ENCODE measurements at regions not wholly inside any gene's neighbourhood (a gene's known extent, or its start where the extent isn't known, plus 50 kb on each side); places are given as distances from the start of the nearest gene placed in this dataset.

- no peak overlapping the region for H2BK20ac ChIP-seq (ENCODE audit: low read length)
- H3K14ac ChIP-seq (ENCODE audit: insufficient read length), result no peak overlapping the region
- no peak overlapping the region for H2BK5ac ChIP-seq (ENCODE audit: low read depth, low read length)
- no peak overlapping the region for H2BK120ac ChIP-seq (replicated peaks; ENCODE audit: low read depth, low read length)
- no peak overlapping the region for H3K4me3 ChIP-seq (ENCODE audit: extremely low read depth in 1 of 4, insufficient read depth in 2 of 4, low read depth in 3 of 4, low read length in 4 of 4)
- H2BK15ac ChIP-seq (ENCODE audit: low read length), result no peak overlapping the region
- DNase-seq (ENCODE audit: low read depth in 1 of 2, low spot score in 2 of 2), result no peak
- H3K23me2 ChIP-seq (ENCODE audit: low read depth, low read length), result no peaks in the 10 kb centered on the region; the same call in 1 of the 2 replicates
- H4K91ac ChIP-seq (replicated peaks; ENCODE audit: insufficient read length, low read length), result no peak overlapping the region
- no peak overlapping the region for H3K27ac ChIP-seq (ENCODE audit: low read depth, low read length)
- 81% methylated on average over 2 of the region's 2 CpGs; no CpG with 5 or more reads in 1 of the 2 experiments for WGBS, 2 experiments (ENCODE audit: extremely low coverage in 1 of 2, insufficient coverage in 1 of 2, insufficient read length in 1 of 2, insufficient replicate concordance in 2 of 2, low coverage in 1 of 2, low lambda C conversion rate in 2 of 2, missing lambda C conversion rate in 1 of 2)
- H4K20me1 ChIP-seq (replicated peaks in 1 of 2; ENCODE audit: control insufficient read depth in 1 of 2, insufficient read depth in 2 of 2, low read length in 2 of 2), result no peaks in the 10 kb centered on the region
- H3K27me3 ChIP-seq (replicated peaks in 1 of 4; ENCODE audit: control insufficient read depth in 3 of 4, extremely low read depth in 1 of 4, insufficient read depth in 3 of 4, low read length in 3 of 4), result no peaks in the 10 kb centered on the region
- no peak overlapping the region for H3K18ac ChIP-seq (ENCODE audit: extremely low read depth, low read length)
- H4K8ac ChIP-seq (ENCODE audit: extremely low read depth, insufficient read depth, low read length), result no peak overlapping the region
- no peaks in the 10 kb centered on the region for H3K79me1 ChIP-seq (ENCODE audit: low read depth, low read length)
- H3K4ac ChIP-seq (replicated peaks; ENCODE audit: insufficient read length, low read depth, low read length), result no peak overlapping the region
- POLR2A ChIA-PET (ENCODE audit: partially characterized antibody), result interaction anchor here (1.1 kb wide), 1 partner anchor 88 kb away, joined by 4 read pairs; no protein-coding TSS in a partner anchor
- no peak overlapping the region for H3K23ac ChIP-seq (ENCODE audit: insufficient read length)
- H3K79me2 ChIP-seq (ENCODE audit: control insufficient read depth in 1 of 2, insufficient read depth in 2 of 2, low read length in 2 of 2), result no peaks in the 10 kb centered on the region; a peak in 1 of 4 replicates
- H3K36me3 ChIP-seq (ENCODE audit: control insufficient read depth in 2 of 4, insufficient read depth in 4 of 4, low read length in 3 of 4), result no peaks in the 10 kb centered on the region
- TF ChIP-seq SRF (IDR thresholded peaks at IDR 0.05; ENCODE audit: low read depth, low read length) (no peak), NANOG (IDR thresholded peaks at IDR 0.05; ENCODE audit: insufficient read depth, low read depth, low read length, poor library complexity, severe bottlenecking) (no peak)
- FAIRE-seq, result no peak
- no peak overlapping the region for H3K4me2 ChIP-seq (ENCODE audit: insufficient read depth in 1 of 2, low read depth in 2 of 2, low read length in 2 of 2)
- no peak overlapping the region for H3K56ac ChIP-seq (replicated peaks; ENCODE audit: insufficient read length, low read depth, low read length)
- H3K9me3 ChIP-seq (ENCODE audit: insufficient read depth in 2 of 2, low read depth in 1 of 2, low read length in 1 of 2), result no peaks in the 10 kb centered on the region
- no peak overlapping the region for H4K5ac ChIP-seq (ENCODE audit: insufficient read length, low read depth, low read length)
- no peak overlapping the region for H2AFZ ChIP-seq (ENCODE audit: low read length)
- no peak overlapping the region for H3K9ac ChIP-seq (replicated peaks in 1 of 4; ENCODE audit: extremely low read depth in 1 of 4, low read depth in 3 of 4, low read length in 3 of 4)
- CTCF ChIA-PET (ENCODE audit: partially characterized antibody), result interaction anchor here (0.8 kb wide), 1 partner anchor 48 kb away, joined by 3 read pairs; no protein-coding TSS in a partner anchor
- peaks cover 0 to 3% (median under 1%) of the 10 kb centered on the region in 4 experiments; a peak in 4 of 7 replicates for H3K4me1 ChIP-seq (replicated peaks in 1 of 4; ENCODE audit: control insufficient read depth in 3 of 4, insufficient read depth in 4 of 4, low read length in 3 of 4)
- no peak overlapping the region for H2BK12ac ChIP-seq (ENCODE audit: low read depth, low read length)
- no peak overlapping the region for H2AK5ac ChIP-seq (ENCODE audit: low read depth, low read length)
Observed at GRCh38 chr7:22676385-22676784, 50.6 kb upstream of the IL6 start.
